ENCODE measurements at regions not wholly inside any gene's neighbourhood (a gene's known extent, or its start where the extent isn't known, plus 50 kb on each side); places are given as distances from the start of the nearest gene placed in this dataset.

DNA sequence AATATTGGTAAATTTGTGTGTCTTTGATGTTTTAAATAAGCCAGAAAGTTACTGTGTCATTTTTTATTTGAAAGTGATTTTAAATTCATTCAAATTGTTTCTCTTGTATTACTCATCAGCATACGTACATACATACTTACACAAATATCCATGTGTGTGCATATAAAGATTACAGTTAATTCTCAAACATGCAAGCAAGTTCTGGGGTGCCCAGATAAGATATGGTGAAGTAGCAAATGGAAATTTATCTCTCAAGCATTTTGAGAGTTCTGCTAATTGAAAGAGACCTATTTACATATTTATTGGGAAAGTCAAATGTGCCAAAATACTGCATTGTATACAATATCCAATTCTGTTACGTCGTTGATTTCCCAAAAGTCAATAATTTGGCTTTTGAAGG lies 1024.0 kb upstream of the CNTN5 start:
- TF ChIP-seq EZH2 (IDR thresholded peaks at IDR 0.05; ENCODE audit: borderline replicate concordance, insufficient read depth, low read depth, low read length, poor library complexity, severe bottlenecking): no peak
- TF ChIP-seq, protein P1, sequence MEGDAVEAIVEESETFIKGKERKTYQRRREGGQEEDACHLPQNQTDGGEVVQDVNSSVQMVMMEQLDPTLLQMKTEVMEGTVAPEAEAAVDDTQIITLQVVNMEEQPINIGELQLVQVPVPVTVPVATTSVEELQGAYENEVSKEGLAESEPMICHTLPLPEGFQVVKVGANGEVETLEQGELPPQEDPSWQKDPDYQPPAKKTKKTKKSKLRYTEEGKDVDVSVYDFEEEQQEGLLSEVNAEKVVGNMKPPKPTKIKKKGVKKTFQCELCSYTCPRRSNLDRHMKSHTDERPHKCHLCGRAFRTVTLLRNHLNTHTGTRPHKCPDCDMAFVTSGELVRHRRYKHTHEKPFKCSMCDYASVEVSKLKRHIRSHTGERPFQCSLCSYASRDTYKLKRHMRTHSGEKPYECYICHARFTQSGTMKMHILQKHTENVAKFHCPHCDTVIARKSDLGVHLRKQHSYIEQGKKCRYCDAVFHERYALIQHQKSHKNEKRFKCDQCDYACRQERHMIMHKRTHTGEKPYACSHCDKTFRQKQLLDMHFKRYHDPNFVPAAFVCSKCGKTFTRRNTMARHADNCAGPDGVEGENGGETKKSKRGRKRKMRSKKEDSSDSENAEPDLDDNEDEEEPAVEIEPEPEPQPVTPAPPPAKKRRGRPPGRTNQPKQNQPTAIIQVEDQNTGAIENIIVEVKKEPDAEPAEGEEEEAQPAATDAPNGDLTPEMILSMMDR (IDR thresholded peaks at IDR 0.05): no peak
